GM21717 (cell line): ENCODE measurements at regions not wholly inside any gene's neighbourhood (a gene's known extent, or its start where the extent isn't known, plus 50 kb on each side); places are given as distances from the start of the nearest gene placed in this dataset.

Experiments used
- ATAC-seq: cut with Tn5 transposase; IDR thresholded peaks from one replicate; pipeline ENCODE4 v1.9.1; 2021; ENCODE audit warnings: mild to moderate bottlenecking, moderate library complexity; ENCODE audit not compliant: unreplicated experiment

DNA sequence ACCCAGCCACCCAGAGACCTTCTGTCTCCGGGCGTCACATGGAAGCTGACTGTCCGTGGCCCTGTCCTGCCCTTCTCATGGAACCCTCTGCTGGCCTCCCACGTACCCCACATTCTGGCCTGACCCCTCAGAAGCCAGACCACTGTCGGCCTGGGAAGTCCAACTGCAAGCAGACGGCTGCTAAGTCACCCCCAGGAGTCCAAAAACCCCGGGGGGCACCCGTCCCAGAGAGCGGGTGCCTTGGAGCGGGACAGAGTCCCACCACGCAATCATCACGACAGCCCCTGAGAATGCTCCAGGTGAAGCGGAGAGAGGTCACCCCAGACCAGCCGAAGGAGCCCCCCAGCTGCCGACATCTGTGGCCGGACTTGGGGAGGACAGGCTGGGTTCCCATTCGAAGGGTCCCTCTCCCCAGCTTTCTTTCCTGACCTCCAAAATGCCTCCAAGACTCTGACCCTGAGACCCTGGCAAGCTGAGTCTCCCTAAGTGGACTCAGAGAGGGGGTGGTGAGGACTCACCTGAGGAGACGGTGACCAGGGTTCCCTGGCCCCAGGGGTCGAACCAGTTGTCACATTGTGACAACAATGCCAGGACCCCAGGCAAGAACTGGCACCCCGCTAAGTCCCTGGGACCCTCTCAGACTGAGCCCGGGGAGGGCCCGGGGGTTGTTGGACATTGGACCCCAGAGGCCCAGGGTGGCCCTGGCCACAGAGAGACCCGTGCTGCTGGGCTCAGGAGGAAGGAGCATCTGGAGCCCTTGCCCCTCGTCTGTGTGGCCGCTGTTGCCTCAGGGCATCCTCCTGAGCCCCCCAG, 337.1 kb downstream of the TMEM121 start:
- ATAC-seq: no peak

DNA sequence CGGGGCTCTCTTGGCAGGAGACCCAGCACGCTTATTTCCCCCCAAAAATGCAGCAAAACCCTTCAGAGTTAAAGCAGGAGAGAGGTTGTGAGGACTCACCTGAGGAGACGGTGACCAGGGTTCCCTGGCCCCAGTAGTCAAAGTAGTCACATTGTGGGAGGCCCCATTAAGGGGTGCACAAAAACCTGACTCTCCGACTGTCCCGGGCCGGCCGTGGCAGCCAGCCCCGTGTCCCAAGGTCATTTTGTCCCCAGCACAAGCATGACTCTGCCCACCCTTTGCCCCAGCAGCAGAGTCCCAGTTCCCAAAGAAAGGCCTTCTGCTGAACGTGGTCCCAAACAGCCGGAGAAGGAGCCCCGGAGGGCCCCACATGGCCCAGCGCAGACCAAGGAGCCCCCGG, 337.7 kb downstream of the TMEM121 start:
- ATAC-seq: no peak

DNA sequence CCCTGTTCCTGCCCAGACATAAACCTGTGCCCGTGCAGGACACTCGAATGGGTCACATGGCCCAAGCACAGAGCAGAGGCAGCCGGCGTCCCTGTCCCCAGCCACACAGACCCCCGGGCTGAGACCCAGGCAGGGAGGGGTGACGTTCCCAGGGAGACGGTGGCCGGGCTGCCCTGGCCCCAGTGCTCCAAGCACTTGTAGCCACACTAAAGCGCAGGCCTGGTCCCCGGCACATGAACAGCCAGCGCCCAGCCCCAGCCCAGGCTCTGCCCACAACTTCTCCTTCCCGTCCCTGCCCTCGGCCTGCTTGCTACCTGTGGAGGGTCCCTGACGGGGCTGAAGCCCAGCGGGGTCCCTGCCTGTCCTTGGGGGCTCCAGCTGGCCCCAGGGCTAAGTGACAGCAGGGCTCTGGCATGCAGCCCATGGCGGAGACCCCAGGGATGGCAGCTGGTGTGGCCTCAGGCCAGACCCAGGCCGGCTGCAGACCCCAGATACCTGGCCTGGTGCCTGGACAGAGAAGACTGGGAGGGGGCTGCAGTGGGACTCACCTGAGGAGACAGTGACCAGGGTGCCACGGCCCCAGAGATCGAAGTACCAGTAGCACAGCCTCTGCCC, 338.4 kb downstream of the TMEM121 start:
- ATAC-seq: no peak

DNA sequence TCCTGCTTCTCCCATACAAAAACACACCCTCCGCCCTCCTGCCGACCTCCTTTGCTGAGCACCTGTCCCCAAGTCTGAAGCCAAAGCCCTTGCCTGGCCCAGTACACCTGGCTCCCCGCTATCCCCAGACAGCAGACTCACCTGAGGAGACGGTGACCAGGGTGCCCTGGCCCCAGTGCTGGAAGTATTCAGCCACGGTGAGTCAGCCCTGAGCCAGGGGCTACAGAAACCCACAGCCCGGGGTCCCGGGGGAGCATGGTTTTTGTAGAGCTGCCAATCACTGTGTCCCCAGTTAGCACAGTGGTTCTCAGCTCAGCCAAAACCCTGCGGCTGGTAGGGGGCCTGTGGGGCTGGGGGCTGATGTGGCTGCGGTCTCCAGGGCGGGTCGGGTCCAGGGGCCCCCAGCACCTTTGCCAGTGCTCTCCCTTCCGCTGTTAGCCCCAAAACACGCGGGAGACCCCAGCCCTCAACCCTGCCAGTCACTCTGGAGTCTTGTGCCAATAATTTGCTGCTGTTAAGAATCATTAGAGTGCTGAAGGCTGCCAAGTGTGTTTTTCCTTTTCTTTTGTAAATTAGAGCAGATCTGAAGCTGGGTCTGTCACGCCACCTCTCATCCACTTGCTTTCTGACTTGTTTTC, 339.0 kb downstream of the TMEM121 start:
- no peak for ATAC-seq

GRCh38 chr14:105865904-105866840, 339.8 kb downstream of the TMEM121 start:
- no peak for ATAC-seq

DNA sequence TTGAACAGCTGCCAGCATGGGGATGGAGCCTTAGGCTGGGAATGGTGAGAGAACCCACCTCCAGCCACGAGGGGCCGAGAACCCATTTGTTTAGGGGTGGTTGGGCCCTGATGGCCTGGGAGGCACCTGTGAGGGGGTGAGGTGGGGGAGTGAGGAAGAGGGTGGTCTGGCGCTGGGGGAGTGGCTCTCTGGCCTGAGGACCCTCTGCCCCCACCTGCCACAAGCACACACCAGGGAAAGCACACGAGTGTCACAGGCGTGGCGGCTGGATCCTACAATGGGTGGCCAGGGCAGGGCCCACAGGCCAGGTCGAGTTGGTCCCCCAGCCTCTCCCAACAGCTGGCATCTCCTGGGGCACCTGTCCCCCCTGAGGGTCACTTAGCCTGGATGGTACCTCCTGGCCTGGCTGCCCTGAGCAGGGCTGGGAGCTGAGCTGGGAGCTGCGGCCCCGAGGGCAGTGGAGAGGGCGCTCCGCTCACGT, 340.5 kb downstream of the TMEM121 start:
- no peak for ATAC-seq

DNA sequence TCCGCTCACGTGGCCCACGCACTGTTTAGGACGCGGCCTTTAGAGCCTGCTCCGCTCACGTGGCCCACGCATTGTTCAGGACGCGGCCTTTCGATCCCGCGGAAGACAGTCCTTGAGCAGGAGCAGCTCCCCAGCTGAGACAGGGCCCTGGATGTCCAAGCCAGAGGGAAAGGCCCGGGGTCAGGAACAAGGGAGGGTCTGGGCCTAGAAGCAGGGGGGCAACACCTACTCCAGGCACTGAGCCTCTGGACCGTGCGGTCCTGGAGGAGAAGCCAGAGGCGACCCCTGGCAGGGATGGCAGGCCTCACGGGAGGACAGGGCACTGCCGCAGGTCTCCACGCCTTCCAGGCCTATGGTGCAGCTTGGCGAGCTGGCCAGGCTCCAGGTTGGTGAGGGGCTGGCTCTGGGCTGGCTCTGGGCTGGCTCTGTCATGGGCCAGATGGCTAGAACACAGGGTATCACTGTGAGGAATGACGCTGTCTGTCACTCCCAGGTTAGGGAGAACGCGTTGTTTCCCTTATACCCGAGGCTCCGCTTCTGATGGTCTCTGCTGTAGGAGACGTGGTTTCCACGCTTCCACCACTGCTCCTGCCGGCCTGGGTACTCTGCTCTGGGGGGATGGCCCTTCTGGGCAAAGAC, 341.7 kb downstream of the TMEM121 start:
- ATAC-seq: no peak

DNA sequence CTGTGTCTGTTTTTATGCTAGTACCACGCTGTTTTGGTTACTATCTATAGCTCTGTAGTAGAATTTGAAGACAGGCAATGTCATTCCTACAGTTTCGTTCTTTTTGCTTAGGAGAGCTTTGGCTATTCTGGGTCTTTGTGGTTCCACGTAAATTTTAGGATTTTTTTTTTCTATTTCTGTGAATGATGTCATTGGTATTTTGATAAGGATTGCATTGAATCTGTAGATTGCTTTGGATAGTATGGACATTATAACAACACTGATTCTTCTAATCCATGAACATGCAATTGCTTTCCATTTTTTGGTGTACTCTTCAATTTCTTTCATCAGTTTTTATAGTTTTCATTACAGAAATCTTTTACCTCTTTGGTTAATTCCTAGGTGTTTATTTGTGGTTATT, 345.2 kb downstream of the TMEM121 start:
- ATAC-seq: no peak

GRCh38 chr14:105873870-105874512, 347.6 kb downstream of the TMEM121 start:
- no peak for ATAC-seq

GRCh38 chr14:105876158-105876557, 349.8 kb downstream of the TMEM121 start:
- ATAC-seq: no peak

DNA sequence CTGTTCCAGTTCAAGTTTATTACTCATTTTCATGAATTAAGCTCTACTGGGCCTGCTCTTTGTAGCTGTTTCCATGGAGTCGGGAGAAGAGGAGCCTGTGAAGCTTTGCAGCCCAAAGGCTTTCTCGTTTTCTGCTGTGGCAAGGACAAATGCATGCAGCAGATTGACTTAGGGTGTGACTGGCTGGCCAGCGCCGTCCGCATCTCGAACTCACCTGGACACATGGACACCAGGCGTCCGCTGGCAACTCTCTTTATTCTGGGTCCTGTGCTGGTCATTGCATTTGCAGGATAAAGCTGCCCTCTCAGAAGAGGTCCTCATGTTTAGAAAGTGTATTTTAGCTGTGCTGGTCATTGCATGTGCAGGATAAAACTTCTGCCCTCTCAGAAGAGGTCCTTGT, 350.4 kb downstream of the TMEM121 start:
- no peak for ATAC-seq

DNA sequence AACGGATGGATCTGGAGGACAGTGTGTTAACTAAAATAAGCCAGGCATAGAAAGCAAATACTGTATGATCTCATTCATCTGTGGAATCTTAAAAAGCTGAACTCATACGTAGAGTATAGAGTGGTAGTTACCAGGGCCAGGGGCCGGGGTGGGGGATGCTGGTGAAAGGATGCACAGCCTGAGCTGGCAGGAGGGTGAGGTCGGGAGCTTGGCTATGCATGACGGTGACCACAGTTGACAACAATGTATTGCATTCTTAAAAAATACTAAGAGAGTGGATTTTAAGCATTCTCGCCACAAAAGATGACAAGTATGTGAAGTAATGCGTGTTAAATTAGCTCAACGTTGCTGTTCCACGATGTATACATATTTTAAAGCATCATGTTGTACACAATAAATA, 351.3 kb downstream of the TMEM121 start:
- ATAC-seq: no peak

- no peak for ATAC-seq
Observed at GRCh38 chr14:105878125-105878524, 351.7 kb downstream of the TMEM121 start.

DNA sequence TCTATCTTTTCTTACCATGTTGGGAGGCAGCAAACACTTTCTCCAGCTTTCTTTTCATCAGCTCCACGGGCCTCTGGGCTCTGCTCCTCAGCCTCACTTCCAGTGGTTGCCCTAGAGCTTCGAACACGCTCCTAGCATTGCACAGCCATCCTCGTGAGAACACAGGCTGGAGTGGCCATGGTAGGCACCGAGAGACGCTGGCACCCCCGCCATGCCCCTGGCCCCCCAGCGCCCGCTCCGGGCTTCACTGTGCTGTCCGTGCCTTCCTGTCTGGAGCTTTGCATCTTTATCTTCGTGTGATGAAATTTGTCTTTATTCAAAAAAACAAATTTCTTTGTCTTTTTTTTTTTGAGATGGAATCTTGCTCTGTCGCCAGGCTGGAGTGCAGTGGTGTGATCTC, 352.2 kb downstream of the TMEM121 start:
- ATAC-seq: no peak

DNA sequence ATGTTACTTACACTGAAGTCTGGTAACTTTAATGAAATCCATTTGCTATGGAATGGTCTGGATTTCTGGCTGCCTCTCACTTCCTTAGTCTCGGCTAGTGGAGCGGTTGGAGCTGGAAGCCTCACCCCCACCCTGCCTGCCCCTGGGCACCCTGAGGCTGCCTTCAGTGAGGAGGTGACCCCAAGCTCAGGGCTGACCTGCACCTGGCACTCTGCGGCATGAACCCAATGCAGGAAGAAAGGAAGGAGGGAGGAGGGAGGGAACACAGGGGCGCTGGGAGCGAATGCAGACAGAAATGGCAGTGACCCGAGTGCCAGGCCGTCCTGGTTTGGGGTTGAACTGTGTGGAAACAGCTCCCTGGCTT, 353.1 kb downstream of the TMEM121 start:
- ATAC-seq: no peak

DNA sequence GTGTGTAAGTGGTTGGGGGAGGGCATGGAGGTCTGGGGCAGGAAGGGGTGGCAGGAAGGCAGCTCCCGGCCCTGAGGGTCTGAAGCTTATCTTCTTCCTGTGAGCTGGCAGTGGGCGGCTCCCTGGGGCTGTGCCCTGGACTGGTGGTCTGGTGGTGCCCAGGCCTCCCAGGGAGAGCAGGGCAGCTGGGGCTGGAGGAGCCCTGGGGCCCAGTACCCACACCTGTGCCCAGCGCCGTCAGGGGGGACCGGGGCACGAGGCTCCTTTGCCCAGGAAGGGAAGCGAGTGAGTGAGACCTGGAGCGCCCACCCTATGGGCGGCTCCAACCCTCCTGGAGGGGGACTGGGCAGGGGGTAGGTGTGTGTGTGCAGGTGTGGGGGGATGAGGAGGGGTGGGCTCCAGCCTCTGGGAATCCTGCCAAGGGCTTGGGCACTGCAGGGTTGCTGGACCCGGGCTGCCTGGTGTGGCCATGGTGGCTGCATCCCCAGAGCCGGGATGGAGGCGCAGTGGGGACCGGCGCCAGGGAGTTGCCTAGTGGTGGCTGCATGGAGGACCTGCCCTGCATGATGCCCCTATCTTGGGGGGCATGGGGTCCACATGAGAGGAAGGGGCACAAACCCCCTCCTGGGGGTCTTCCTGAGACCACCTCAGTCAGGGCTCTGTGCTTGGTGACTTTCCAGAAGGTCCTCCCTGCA, 353.6 kb downstream of the TMEM121 start:
- ATAC-seq: no peak

DNA sequence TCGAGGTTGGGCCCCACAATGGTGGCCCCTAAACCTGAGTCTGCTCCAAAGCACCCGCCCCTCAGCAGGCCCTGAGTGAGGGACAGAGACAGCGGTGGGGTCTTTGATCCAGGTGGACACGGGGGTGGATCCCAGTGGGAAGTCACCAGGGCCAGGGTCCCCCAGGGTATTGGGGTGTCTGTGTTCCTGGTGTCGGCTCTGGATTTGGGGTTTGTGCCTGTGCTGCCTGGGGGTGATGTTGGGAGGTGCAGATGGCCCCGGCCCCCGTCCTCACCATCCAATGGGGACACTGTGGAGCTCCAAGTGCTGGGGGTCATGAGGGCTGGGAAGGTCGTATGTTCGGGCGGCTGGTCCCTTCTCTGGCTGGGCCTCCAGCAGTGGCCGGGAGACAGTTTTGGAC, 354.2 kb downstream of the TMEM121 start:
- no peak for ATAC-seq

- ATAC-seq: no peak
Observed at GRCh38 chr14:105881021-105881930, 354.9 kb downstream of the TMEM121 start.
